Endothelial cell of umbilical vein (primary cell): ENCODE measurements at regions not wholly inside any gene's neighbourhood (a gene's known extent, or its start where the extent isn't known, plus 50 kb on each side); places are given as distances from the start of the nearest gene placed in this dataset.

Source experiments
- BruUV-seq: library from RNA; stranded (reverse); fragments of 400-500 nt; replicated peaks from 2 replicates; lab custom pipeline; 2021; lab: Mats Ljungman, UMichigan
- CTCF ChIA-PET: fragments of 300-600, 350-600 bp; sonication (Branson Sonifier 250); formaldehyde crosslinking; loops from one replicate; lab custom pipeline; 2021; ENCODE audit warnings: antibody characterized with exemption, inconsistent platforms; lab: Charles Lee
- POLR2A ChIA-PET: fragments of 300-600, 350-600 bp; sonication (Branson Sonifier 250); formaldehyde crosslinking; loops from one replicate; lab custom pipeline; 2021; ENCODE audit warnings: antibody characterized with exemption, inconsistent platforms; lab: Charles Lee
- DNase-seq: peaks from one replicate; pipeline ENCODE4 v3.0.0-alpha.2; 2011; ENCODE audit warnings: low read depth, low spot score
- FAIRE-seq: peaks from 2 replicates; lab custom pipeline; 2011; peaks lifted over from hg19 to GRCh38; lab: Jason Lieb, UNC
- H2AFZ ChIP-seq: 2 replicates; pipeline ENCODE4 v1.6.0; 2012; ENCODE audit warnings: low read depth, low read length, control low read depth, inconsistent platforms
- H3K27ac ChIP-seq: 2 replicates; pipeline ENCODE4 v1.5.1; 2011; ENCODE audit warnings: low read depth, mild to moderate bottlenecking, control low read depth, low read length, moderate library complexity; ENCODE audit not compliant: insufficient read depth
- H3K27me3 ChIP-seq, 2 experiments: 2 replicates each; pipeline versions ENCODE4 v1.6.0 to v1.6.1; 2011; ENCODE audit warnings: low read length in 2 of 2, mixed read lengths in 1 of 2; ENCODE audit not compliant: control insufficient read depth in 2 of 2, insufficient read depth in 2 of 2
- H3K36me3 ChIP-seq, 2 experiments: 2 replicates in 1 of 2; 3 replicates in 1 of 2; pipeline ENCODE4 v1.5.1; 2011; ENCODE audit warnings: low read length in 2 of 2, mild to moderate bottlenecking in 1 of 2, moderate library complexity in 1 of 2; ENCODE audit not compliant: control insufficient read depth in 2 of 2, insufficient read depth in 2 of 2; ENCODE audit errors: extremely low read depth in 1 of 2
- H3K4me1 ChIP-seq: 3 replicates; pipeline ENCODE4 v1.5.1; 2011; ENCODE audit warnings: mild to moderate bottlenecking, low read length; ENCODE audit not compliant: control insufficient read depth, insufficient read depth; ENCODE audit errors: extremely low read depth
- H3K4me2 ChIP-seq: 2 replicates; pipeline ENCODE4 v1.6.1; 2011; ENCODE audit warnings: low read length, control low read depth, mixed read lengths; ENCODE audit not compliant: insufficient read depth
- H3K4me3 ChIP-seq, 3 experiments: fragments of 200-600 bp in 1 of 3; sonication (generic), shearing (Covaris generic) in 1 of 3; replicated peaks in 1 of 3; 2 replicates each; pipeline ENCODE4 v1.5.1; 2011 to 2016; ENCODE audit warnings: control low read depth in 3 of 3, low read length in 3 of 3, mild to moderate bottlenecking in 2 of 3, inconsistent platforms in 1 of 3, low read depth in 1 of 3, moderate library complexity in 1 of 3; ENCODE audit not compliant: insufficient read depth in 1 of 3
- H3K79me2 ChIP-seq: 2 replicates; pipeline ENCODE4 v1.6.0; 2012; ENCODE audit warnings: low read length, inconsistent platforms; ENCODE audit not compliant: control insufficient read depth, insufficient read depth
- H3K9ac ChIP-seq: replicated peaks from 2 replicates; pipeline ENCODE3; 2011; ENCODE audit warnings: low read length, control low read depth; ENCODE audit not compliant: insufficient read depth; ENCODE audit errors: extremely low read depth
- H3K9me1 ChIP-seq: replicated peaks from 3 replicates; pipeline ENCODE4 v1.6.0; 2011; ENCODE audit warnings: mild to moderate bottlenecking, low read length; ENCODE audit not compliant: control insufficient read depth, insufficient read depth; ENCODE audit errors: extremely low read depth
- H3K9me3 ChIP-seq: replicated peaks from 2 replicates; pipeline ENCODE4 v1.5.1; 2012; ENCODE audit warnings: low read length, inconsistent platforms; ENCODE audit not compliant: control insufficient read depth, insufficient read depth
- H4K20me1 ChIP-seq: replicated peaks from 2 replicates; pipeline ENCODE3; 2011; ENCODE audit warnings: mild to moderate bottlenecking, low read length; ENCODE audit not compliant: control insufficient read depth, insufficient read depth; ENCODE audit errors: extremely low read depth
- CTCF ChIP-seq, 2 donors: IDR thresholded peaks; 1 replicate in 1 of 2; 2 replicates in 1 of 2; pipeline ENCODE4 v1.5.1; 2011; ENCODE audit warnings: low read length in 2 of 2, mild to moderate bottlenecking in 2 of 2, moderate library complexity in 2 of 2, control low read depth in 1 of 2, inconsistent platforms in 1 of 2, low read depth in 1 of 2; ENCODE audit not compliant: insufficient read depth in 1 of 2; ENCODE audit errors: extremely low read depth in 1 of 2
- EZH2 ChIP-seq: IDR thresholded peaks from 2 replicates; pipeline ENCODE4 v1.6.1; 2012; ENCODE audit warnings: borderline replicate concordance, low read depth, mild to moderate bottlenecking, moderate library complexity, low read length, inconsistent platforms; ENCODE audit not compliant: severe bottlenecking
- FOS ChIP-seq: IDR thresholded peaks from 2 replicates; pipeline ENCODE4 v1.6.1; 2011; ENCODE audit warnings: mild to moderate bottlenecking, low read length, moderate library complexity, borderline replicate concordance; ENCODE audit not compliant: insufficient read depth
- GATA2 ChIP-seq: IDR thresholded peaks from 2 replicates; pipeline ENCODE4 v1.7.0; 2011; ENCODE audit warnings: low read depth, mild to moderate bottlenecking, moderate library complexity, mixed read lengths, low read length; ENCODE audit not compliant: insufficient read length, insufficient read depth
- JUN ChIP-seq: IDR thresholded peaks from 2 replicates; pipeline ENCODE4 v1.6.1; 2011; ENCODE audit warnings: borderline replicate concordance, low read depth; ENCODE audit not compliant: insufficient read length, insufficient read depth
- MAX ChIP-seq: IDR thresholded peaks from 2 replicates; pipeline ENCODE4 v1.6.1; 2011; ENCODE audit not compliant: insufficient read depth, insufficient read length
- MYC ChIP-seq: IDR thresholded peaks from one replicate; pipeline ENCODE4 v1.6.1; 2011; ENCODE audit warnings: mild to moderate bottlenecking, low read depth, low read length
- POLR2A ChIP-seq: IDR thresholded peaks from 2 replicates; pipeline ENCODE4 v1.6.1; 2012; ENCODE audit warnings: low read depth, mild to moderate bottlenecking, control low read depth, low read length
- POLR2AphosphoS5 ChIP-seq: IDR thresholded peaks from 2 replicates; pipeline ENCODE4 v1.6.1; 2012; ENCODE audit warnings: low read depth, mild to moderate bottlenecking, control low read depth, low read length, moderate library complexity; ENCODE audit not compliant: insufficient read depth
- dilution Hi-C: fragments of 300-500 bp; cut with MboI; formaldehyde crosslinking; loops from one replicate; pipeline ENCODE4 v1.15.0; 2019; ENCODE audit warnings: low sequenced_read_pairs; ENCODE audit not compliant: extremely low pct_ligation_motif_present
- intact Hi-C: fragments of 100-400 bp; cut with micrococcal nuclease; formaldehyde crosslinking; loops from one replicate; pipeline ENCODE4 v1.10.0; 2022

- H4K20me1 ChIP-seq: no peaks in the 10 kb centered on the region
- POLR2A ChIA-PET: no interaction called here
- no peak overlapping the region for H3K4me3 ChIP-seq
- intact Hi-C loops: no loop called here
- FAIRE-seq (no peak), DNase-seq (no peak)
- H3K9me3 ChIP-seq: peaks cover 7% of the 10 kb centered on the region
- H2AFZ ChIP-seq: no peak overlapping the region
- no peaks in the 10 kb centered on the region for H3K79me2 ChIP-seq
- dilution Hi-C loops: no loop called here
- TF ChIP-seq GATA2 (no peak), MAX (no peak), POLR2AphosphoS5 (no peak), POLR2A (no peak), FOS (no peak), JUN (no peak), CTCF (IDR thresholded peaks at IDR 0.05; ENCODE audit: extremely low read depth in 1 of 2, insufficient read depth in 1 of 2, low read depth in 1 of 2, low read length in 2 of 2) (no peak), EZH2 (no peak), MYC (no peak)
- no peaks in the 10 kb centered on the region for H3K27me3 ChIP-seq
- BruUV-seq: no TSS peak
- no peak overlapping the region for H3K27ac ChIP-seq
- CTCF ChIA-PET: no interaction called here
- no peaks in the 10 kb centered on the region for H3K4me1 ChIP-seq
- H3K9me1 ChIP-seq: no peaks in the 10 kb centered on the region
- no peak overlapping the region for H3K9ac ChIP-seq
- H3K4me2 ChIP-seq: no peak overlapping the region
- no peaks in the 10 kb centered on the region for H3K36me3 ChIP-seq
Measured at GRCh38 chr2:2836343-2837070, 505.4 kb upstream of the MYT1L start.
